GM12878 (cell line): ENCODE measurements at regions not wholly inside any gene's neighbourhood (a gene's known extent, or its start where the extent isn't known, plus 50 kb on each side); places are given as distances from the start of the nearest gene placed in this dataset.

Source experiments
- CEBPB ChIP-seq, 2 experiments: fragments of 150-350 bp in 1 of 2; IDR thresholded peaks; 2 replicates each; pipeline ENCODE4 v1.6.1; 2012 to 2014; ENCODE audit warnings: low read depth in 2 of 2, low read length in 2 of 2, borderline replicate concordance in 1 of 2, inconsistent platforms in 1 of 2
- CTCF ChIP-seq, 3 experiments: IDR thresholded peaks in 2 of 3; conservative IDR thresholded peaks in 1 of 3; 2 replicates each; pipeline ENCODE4 v1.5.1; 2011; ENCODE audit warnings: low read depth in 3 of 3, low read length in 3 of 3, mild to moderate bottlenecking in 3 of 3, control low read depth in 2 of 3, moderate library complexity in 2 of 3, inconsistent platforms in 1 of 3, mixed read lengths in 1 of 3; ENCODE audit not compliant: control insufficient read depth in 2 of 3, insufficient read depth in 1 of 3; ENCODE audit errors: extremely low read depth in 1 of 3
- JUNB ChIP-seq: IDR thresholded peaks from 2 replicates; pipeline ENCODE4 v1.6.1; 2016; ENCODE audit warnings: antibody characterized with exemption, mild to moderate bottlenecking
- MLLT1 ChIP-seq: fragments of 450-650 bp; IDR thresholded peaks from 2 replicates; pipeline ENCODE4 v1.6.1; 2016; ENCODE audit warnings: mild to moderate bottlenecking
- NR2C1 ChIP-seq: fragments of 450-650 bp; IDR thresholded peaks from 2 replicates; pipeline ENCODE4 v1.6.1; 2017; ENCODE audit warnings: antibody characterized with exemption, mild to moderate bottlenecking, moderate library complexity
- POLR2A ChIP-seq: IDR thresholded peaks from 2 replicates; pipeline ENCODE4 v1.6.1; 2011; ENCODE audit warnings: low read depth, mild to moderate bottlenecking, low read length
- SMARCA5 ChIP-seq: fragments of 450-650 bp; IDR thresholded peaks from 2 replicates; pipeline ENCODE4 v1.6.1; 2017; ENCODE audit warnings: mild to moderate bottlenecking
- SUZ12 ChIP-seq: fragments of 200-600 bp; sonication (generic); IDR thresholded peaks from one replicate; pipeline ENCODE4 v1.6.1; 2018; ENCODE audit warnings: antibody characterized with exemption, mild to moderate bottlenecking; ENCODE audit not compliant: unreplicated experiment
- TAF1 ChIP-seq: IDR thresholded peaks from 2 replicates; pipeline ENCODE4 v1.6.1; 2011; ENCODE audit warnings: mild to moderate bottlenecking, low read depth, low read length, borderline replicate concordance

- TF ChIP-seq POLR2A (no peak), MLLT1 (no peak), CTCF (IDR thresholded peaks at IDR 0.05 in 2 of 3, conservative IDR thresholded peaks at IDR 0.05 in 1 of 3; ENCODE audit: control insufficient read depth in 2 of 3, extremely low read depth in 1 of 3, insufficient read depth in 1 of 3, low read depth in 3 of 3, low read length in 3 of 3) (0 out of 6 replicates have a peak, but pooled peaks of 1 of the 3 experiments have one; percentile 1), JUNB (no peak), TAF1 (no peak), CEBPB (IDR thresholded peaks at IDR 0.05; ENCODE audit: borderline replicate concordance in 1 of 2, low read depth in 2 of 2, low read length in 2 of 2) (no peak), SUZ12 (no peak), SMARCA5 (no peak), NR2C1 (no peak)
Observed at GRCh38 chr15:56295433-56295832, 51.8 kb upstream of the RFX7 start.
